ENCODE measurements at regions not wholly inside any gene's neighbourhood (a gene's known extent, or its start where the extent isn't known, plus 50 kb on each side); places are given as distances from the start of the nearest gene placed in this dataset.

- Mint-ChIP-seq H3K4me1 (no peaks in the 10 kb centered on the region), H3K27ac (no peak overlapping the region), H3K27me3 (ENCODE audit: insufficient read depth, low read depth, poor library complexity) (no peaks in the 10 kb centered on the region), H3K36me3 (ENCODE audit: low read depth) (peaks cover 26% of the 10 kb centered on the region), H3K4me3 (no peak overlapping the region), H3K9me3 (peaks cover 98% of the 10 kb centered on the region)
- no peaks in the 10 kb centered on the region for H3K9me2 ChIP-seq (ENCODE audit: insufficient read depth)
- DNase-seq (ENCODE audit: low spot score), result peak; percentile 4
- H3K27me3 ChIP-seq (ENCODE audit: insufficient read depth), result no peaks in the 10 kb centered on the region
- H3K79me2 ChIP-seq (replicated peaks; ENCODE audit: insufficient read depth), result no peaks in the 10 kb centered on the region
- 0 out of 2 replicates have a peak overlapping the region, but pooled peaks have one; percentile 18 for H2AFZ ChIP-seq
- H4K20me1 ChIP-seq (replicated peaks; ENCODE audit: insufficient read depth), result no peaks in the 10 kb centered on the region
- H3K4me1 ChIP-seq (ENCODE audit: insufficient read depth), result no peaks in the 10 kb centered on the region
- H3K27ac ChIP-seq (ENCODE audit: low read depth), result no peak overlapping the region
- no peak for TF ChIP-seq EZH2phosphoT487 (IDR thresholded peaks at IDR 0.05; ENCODE audit: unreplicated experiment)
- TF ChIP-seq POLR2AphosphoS5 (IDR thresholded peaks at IDR 0.05; ENCODE audit: low read depth), result no peak
- TF ChIP-seq CREB1 (CRISPR knock-in tag; IDR thresholded peaks at IDR 0.05; ENCODE audit: low read depth), result no peak
- TF ChIP-seq, protein P1, sequence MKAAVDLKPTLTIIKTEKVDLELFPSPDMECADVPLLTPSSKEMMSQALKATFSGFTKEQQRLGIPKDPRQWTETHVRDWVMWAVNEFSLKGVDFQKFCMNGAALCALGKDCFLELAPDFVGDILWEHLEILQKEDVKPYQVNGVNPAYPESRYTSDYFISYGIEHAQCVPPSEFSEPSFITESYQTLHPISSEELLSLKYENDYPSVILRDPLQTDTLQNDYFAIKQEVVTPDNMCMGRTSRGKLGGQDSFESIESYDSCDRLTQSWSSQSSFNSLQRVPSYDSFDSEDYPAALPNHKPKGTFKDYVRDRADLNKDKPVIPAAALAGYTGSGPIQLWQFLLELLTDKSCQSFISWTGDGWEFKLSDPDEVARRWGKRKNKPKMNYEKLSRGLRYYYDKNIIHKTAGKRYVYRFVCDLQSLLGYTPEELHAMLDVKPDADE (IDR thresholded peaks at IDR 0.05), result no peak
- no peak for TF ChIP-seq ZNF114 (CRISPR knock-in tag; IDR thresholded peaks at IDR 0.05)
- no peak for TF ChIP-seq NANOG (IDR thresholded peaks at IDR 0.05; ENCODE audit: borderline replicate concordance)
- no peak for TF ChIP-seq STAT1 (IDR thresholded peaks at IDR 0.05; ENCODE audit: unreplicated experiment)
- no peak for TF ChIP-seq JUNB (IDR thresholded peaks at IDR 0.05; ENCODE audit: unreplicated experiment)
- TF ChIP-seq EZH2 (IDR thresholded peaks at IDR 0.05; ENCODE audit: low read depth, unreplicated experiment), result no peak
- no peak for TF ChIP-seq CTCF (conservative IDR thresholded peaks at IDR 0.05; ENCODE audit: low read depth in 2 of 2)
- TF ChIP-seq ZNF331 (CRISPR knock-in tag; IDR thresholded peaks at IDR 0.05; ENCODE audit: low read depth), result no peak
- TF ChIP-seq ZNF462 (CRISPR knock-in tag; IDR thresholded peaks at IDR 0.05), result no peak
- TF ChIP-seq, protein P2, sequence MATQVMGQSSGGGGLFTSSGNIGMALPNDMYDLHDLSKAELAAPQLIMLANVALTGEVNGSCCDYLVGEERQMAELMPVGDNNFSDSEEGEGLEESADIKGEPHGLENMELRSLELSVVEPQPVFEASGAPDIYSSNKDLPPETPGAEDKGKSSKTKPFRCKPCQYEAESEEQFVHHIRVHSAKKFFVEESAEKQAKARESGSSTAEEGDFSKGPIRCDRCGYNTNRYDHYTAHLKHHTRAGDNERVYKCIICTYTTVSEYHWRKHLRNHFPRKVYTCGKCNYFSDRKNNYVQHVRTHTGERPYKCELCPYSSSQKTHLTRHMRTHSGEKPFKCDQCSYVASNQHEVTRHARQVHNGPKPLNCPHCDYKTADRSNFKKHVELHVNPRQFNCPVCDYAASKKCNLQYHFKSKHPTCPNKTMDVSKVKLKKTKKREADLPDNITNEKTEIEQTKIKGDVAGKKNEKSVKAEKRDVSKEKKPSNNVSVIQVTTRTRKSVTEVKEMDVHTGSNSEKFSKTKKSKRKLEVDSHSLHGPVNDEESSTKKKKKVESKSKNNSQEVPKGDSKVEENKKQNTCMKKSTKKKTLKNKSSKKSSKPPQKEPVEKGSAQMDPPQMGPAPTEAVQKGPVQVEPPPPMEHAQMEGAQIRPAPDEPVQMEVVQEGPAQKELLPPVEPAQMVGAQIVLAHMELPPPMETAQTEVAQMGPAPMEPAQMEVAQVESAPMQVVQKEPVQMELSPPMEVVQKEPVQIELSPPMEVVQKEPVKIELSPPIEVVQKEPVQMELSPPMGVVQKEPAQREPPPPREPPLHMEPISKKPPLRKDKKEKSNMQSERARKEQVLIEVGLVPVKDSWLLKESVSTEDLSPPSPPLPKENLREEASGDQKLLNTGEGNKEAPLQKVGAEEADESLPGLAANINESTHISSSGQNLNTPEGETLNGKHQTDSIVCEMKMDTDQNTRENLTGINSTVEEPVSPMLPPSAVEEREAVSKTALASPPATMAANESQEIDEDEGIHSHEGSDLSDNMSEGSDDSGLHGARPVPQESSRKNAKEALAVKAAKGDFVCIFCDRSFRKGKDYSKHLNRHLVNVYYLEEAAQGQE (IDR thresholded peaks at IDR 0.05; ENCODE audit: unreplicated experiment), result no peak
- ATAC-seq, result no peak
- H3F3A ChIP-seq (replicated peaks; ENCODE audit: low read depth), result no peaks in the 10 kb centered on the region
- H3K4me2 ChIP-seq, result no peak overlapping the region
- H3K4me3 ChIP-seq, result no peak overlapping the region
- no peaks in the 10 kb centered on the region for H3K36me3 ChIP-seq (ENCODE audit: insufficient read depth)
Measured at GRCh38 chr12:127531542-127531941, 735.4 kb upstream of the TMEM132C start.
